GM12872 (cell line): ENCODE measurements at regions not wholly inside any gene's neighbourhood (a gene's known extent, or its start where the extent isn't known, plus 50 kb on each side); places are given as distances from the start of the nearest gene placed in this dataset.

Experiments
- CTCF ChIP-seq: IDR thresholded peaks from 3 replicates; pipeline ENCODE4 v1.5.1; 2011; ENCODE audit warnings: low read depth, mild to moderate bottlenecking, low read length, moderate library complexity; ENCODE audit not compliant: insufficient read depth

DNA sequence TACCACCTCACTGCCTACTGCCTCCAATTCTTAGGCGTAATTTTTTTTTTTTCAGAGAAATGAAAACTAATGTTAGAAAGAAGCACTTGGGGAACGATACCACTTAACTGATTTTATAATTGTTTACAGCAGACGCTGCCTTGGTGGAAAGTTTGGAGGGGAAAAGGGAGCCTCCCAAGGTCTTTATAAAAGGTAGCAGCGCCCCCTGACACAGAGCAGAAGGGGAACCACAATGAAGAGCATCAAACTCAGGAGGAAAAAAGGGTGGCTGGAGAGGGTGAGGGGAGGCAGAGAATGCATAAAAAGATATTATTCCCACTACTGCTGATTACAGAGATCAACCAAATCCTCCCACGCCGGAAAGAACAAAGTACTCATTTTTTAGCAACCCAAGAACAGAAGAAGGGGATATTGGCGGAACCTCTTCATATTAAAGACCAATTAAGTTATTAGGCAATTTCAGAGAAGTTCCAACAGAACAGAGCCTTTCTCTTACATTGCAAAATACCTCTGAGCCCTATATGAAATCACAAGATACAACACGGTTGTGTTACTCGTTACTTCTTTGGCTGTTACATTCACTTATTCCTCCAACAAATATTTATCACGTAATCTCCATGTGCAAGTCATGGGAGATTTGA is 135.8 kb downstream of the TEX36 start:
- no peak for TF ChIP-seq CTCF

DNA sequence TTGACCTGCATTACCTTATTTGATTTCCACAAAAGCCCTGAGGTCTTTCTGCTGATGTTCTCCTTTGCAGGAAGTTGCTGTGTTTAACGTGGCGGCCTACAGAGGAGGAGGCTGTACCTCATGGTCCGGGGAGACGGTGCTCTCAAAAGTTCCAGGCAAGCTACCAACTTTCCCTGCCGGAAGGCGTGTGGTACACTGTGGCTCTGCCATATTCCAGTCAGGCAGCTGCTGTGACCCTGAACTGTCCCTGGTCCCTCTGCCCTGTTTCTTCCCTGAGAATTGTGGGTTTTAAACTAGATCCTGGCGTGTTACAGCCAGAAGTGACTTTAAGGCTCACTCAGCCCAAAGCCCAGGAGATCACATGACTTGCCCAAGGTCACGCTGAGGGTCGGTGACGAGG is 139.2 kb downstream of the TEX36 start:
- TF ChIP-seq CTCF = no peak

DNA sequence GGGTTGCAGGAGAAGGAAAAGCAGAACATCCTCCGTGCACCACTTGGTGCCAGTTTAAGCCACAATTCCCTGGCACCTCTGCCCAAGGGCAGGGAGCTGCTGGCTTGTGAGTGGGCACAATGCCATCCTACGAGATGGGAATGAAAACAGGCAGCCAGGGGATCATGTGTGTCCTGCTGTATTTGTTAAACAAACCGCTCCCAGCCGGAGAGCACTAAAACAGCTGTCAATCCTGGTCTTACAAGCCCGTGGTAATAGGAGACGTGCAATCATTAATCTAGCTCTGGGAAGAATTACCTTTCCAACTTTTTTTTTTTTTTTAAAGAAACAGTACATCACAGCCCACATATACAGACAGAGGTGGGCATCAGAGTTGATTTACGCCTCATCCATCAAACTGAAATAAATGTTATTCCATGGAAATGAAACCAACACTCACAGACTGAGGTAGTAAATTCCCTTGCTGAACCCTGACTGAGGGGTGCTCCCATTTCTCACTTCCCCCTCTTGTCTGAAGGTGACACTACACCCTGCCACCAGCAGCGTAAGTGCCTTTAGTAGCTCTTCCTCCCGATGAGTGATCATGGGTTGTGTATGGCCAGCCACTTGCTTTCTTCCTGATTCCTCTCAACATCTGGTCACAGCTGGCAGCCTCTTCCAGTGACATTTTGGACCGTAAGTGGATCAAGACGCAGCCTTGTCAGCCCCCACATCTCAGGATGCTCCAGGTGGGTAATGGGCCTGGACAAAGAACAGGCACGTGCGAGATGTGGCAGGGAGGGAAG is 143.8 kb downstream of the TEX36 start:
- TF ChIP-seq CTCF = no peak

DNA sequence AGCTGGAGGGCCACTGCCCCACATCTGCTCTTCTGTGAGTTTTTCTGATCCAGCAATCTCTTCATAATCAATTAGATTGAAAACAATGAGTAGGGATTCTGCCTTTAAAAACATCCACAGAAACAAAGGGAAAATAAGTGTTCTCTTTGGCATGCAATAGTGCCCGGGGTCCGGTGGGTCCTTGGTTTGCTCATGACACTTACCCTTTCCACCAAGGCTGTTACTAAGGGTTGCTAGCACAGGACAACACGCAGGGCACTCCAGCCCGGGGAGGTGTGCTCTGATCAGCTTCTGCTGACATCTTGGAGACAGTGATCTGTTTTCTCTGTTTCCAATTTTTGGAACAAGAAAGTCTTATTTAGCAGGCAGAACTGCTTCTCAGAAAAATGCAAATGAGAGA is 146.7 kb downstream of the TEX36 start:
- no peak for TF ChIP-seq CTCF

GRCh38 chr10:125535559-125535958 is 147.4 kb downstream of the TEX36 start:
- no peak for TF ChIP-seq CTCF

DNA sequence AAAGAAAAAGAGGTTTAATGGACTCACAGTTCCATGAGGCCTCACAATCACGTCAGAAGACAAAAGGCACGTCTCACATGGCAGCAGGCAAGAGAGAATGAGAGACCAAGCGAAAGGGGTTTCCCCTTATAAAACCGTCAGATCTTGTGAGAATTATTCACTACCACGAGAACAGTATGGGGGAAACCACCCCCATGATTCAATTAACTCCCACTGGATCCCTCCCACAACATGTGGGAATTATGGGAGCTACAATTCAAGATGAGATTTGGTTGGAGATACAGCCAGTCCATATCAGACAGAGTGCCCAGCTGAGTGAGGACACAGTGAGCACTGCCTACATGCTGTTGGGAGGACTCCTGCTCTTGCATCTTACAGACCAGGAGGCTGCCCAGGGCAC is 148.4 kb downstream of the TEX36 start:
- no peak for TF ChIP-seq CTCF

DNA sequence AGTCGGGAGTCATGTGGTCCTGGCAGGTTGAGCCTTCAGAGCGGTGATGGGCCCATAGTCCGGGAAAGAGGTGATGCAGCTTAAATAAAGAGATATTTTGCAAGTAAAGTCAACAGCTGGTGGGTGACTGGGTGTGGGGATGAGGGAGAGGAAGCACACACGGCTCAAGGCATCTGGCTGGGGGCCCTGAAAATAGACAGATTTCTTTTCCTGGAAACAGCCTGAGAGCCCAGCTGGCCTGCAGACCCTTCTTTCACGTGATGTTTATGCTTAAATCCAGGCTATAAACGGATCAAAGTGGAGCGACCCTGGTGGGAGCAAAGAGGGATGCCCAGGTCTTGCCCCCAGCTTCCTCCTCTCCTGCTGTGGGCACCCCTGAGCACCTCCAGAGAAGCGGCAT is 149.1 kb downstream of the TEX36 start:
- no peak for TF ChIP-seq CTCF
